ENCODE measurements at regions not wholly inside any gene's neighbourhood (a gene's known extent, or its start where the extent isn't known, plus 50 kb on each side); places are given as distances from the start of the nearest gene placed in this dataset.

- no peak for DNase-seq
Measured at GRCh38 chr19:27776020-27776419, 1436.9 kb downstream of the UQCRFS1 start.

DNA sequence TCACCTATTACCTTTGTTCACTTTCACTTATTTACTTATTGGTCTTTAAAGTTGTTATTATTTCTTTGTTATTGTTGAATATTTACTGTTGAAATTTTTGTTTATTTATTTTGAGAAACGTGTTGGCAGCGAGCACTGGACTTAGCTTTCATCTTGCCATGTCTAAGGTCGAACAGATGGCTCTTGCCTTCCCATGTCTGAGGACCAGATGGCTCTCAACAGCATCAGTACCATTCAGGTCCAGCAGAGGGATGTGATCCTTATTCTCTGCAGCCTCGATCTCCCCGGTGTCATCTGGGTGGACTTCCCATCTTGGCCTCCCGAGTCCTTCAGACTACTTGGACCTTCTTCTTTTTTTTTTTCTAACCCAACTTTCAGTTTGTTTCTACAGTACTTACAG lies 1437.6 kb downstream of the UQCRFS1 start:
- DNase-seq = no peak

DNA sequence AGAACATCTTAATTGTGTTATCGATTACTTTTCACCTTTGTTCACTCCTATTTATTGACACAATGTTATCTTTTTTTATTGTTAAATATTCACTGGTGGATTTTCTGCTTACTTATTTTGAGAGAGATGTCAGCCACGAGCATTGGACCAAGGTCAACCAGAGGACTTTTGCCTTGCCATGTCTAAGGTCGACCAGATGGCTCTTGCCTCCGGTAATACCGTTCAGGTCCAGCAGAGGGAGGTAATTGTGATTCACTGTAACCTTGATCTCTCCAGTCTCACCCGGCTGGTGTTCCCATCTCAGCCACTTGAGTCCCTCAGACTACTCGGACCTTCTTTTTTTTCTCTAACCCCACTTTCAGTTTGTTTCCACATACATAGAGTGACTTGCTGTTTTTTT lies 1438.1 kb downstream of the UQCRFS1 start:
- DNase-seq = no peak

GRCh38 chr19:27774337-27774736 lies 1438.6 kb downstream of the UQCRFS1 start:
- no peak for DNase-seq

DNA sequence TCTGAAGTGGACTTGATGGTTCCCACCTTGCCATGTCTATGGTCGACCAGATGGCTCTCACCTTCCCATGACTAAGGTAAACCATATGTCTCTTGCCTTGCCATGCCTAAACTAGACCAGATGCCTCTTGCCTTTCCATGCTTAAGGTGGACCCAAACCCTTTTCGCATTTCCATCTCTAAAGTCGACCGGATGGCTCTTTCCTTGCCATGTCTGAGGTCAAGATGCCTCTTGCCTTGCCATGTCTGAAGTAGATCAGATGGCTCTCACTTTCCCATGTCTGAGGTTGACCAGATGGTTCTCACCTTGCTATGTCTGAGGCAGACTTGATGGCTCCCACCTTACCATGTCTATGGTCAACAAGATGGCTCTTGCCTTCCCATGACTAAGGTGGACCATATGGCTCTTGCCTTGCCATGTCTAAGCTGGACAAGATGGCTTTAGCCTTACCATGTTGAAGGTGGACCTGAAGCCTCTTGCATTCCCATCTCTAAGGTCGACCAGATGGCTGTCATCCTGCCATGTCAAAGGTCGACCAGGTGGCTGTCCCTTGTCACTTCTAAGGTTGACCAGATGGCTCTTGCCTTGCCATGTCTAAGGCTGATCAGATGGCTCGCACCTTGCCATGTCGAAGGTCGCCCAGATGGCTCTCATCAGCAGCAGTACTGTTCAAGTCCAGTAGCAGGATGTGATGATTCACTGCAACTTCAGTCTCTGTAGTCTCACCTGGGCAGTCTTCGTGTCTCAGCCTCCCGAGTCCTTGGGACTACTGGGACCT lies 1439.4 kb downstream of the UQCRFS1 start:
- no peak for DNase-seq

GRCh38 chr19:27772059-27772458 lies 1440.9 kb downstream of the UQCRFS1 start:
- DNase-seq = no peak

GRCh38 chr19:27770095-27770494 lies 1442.9 kb downstream of the UQCRFS1 start:
- no peak for DNase-seq

GRCh38 chr19:27767234-27767633 lies 1445.7 kb downstream of the UQCRFS1 start:
- DNase-seq = no peak

GRCh38 chr19:27765912-27766725 lies 1446.8 kb downstream of the UQCRFS1 start:
- no peak for DNase-seq

DNA sequence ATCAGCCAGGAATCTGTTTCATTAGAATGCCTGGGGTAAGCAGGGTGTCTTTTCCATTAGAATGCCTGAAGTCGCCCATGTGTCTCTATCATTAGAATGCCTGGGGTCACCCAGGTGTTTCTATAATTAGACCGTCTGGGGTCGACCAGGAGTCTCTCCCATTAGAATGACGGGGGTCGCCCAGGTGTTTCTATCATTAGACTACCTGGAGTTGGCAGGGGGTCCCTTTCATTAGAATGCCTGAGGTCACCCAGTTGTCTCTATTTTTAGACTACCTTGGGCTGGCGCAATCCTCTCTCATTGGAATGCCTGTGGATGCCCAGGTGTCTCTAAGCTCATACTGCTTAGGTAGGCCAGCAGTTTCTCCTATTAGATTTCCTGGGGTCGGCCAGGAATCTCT lies 1447.6 kb downstream of the UQCRFS1 start:
- no peak for DNase-seq

- DNase-seq = no peak
Measured at GRCh38 chr19:27764186-27764804, 1448.7 kb downstream of the UQCRFS1 start.

- no peak for DNase-seq
Measured at GRCh38 chr19:27762933-27763332, 1450.0 kb downstream of the UQCRFS1 start.

- DNase-seq = no peak
Measured at GRCh38 chr19:27759896-27760295, 1453.1 kb downstream of the UQCRFS1 start.

DNA sequence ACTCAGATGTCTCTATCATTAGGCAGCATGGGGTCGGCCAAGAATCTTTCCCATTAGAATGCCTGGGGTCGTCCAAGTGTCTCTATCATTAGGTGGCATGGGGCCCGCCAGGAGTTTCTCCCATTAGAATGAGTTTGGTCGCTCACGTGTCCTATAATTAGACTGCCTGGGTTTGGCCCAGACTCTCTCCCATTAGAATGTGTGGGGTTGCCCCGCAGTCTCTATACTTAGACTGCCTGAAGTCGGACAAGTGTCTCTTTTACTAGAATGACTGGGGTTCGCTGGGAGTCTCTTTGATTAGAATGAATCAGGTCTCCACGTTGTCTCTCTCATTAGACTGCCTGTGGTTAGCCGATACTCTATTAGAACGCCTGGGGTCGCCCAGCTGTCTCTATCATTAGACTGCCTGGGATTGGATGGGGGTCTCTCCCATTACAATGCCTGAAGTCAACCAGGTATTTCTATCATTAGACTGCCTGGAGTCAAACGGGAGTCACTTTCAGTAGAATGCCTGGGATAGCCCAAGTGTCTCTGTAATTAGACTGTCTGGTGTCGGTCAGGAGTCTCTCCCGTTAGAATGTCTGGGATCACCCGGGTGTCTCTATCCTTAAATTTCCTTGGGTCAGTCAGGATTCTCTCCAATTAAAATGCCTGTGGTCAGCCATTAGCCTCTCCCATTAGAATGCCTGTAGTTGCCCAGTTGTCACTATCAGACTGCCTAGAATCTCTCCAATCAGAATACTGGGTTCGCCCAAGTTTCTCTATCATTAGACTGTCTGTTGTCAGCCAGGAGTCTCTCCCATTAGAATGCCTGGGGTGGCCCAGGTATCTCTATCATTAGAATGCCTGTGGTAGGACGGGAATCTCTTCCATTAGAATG lies 1454.1 kb downstream of the UQCRFS1 start:
- DNase-seq = no peak

GRCh38 chr19:27754700-27755099 lies 1458.3 kb downstream of the UQCRFS1 start:
- no peak for DNase-seq

DNA sequence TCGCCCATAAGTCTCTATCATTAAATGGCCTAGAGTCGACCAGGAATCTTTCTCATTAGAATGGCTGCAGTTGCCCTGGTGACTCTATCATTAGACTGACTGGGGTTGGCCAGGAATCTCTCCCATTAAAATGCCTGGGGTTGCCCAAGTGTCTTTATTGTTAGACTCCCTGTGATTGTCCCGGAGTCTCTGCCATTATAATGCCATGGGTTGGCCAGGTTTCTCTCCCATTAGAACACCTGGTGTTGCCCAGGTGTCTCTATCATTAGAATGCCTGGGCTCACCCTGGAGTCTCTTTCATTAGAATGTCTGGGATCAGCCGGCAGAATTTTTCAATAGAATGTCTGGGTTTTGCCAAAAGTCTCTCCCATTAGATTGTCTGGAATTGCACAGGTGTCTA lies 1459.3 kb downstream of the UQCRFS1 start:
- DNase-seq = no peak

DNA sequence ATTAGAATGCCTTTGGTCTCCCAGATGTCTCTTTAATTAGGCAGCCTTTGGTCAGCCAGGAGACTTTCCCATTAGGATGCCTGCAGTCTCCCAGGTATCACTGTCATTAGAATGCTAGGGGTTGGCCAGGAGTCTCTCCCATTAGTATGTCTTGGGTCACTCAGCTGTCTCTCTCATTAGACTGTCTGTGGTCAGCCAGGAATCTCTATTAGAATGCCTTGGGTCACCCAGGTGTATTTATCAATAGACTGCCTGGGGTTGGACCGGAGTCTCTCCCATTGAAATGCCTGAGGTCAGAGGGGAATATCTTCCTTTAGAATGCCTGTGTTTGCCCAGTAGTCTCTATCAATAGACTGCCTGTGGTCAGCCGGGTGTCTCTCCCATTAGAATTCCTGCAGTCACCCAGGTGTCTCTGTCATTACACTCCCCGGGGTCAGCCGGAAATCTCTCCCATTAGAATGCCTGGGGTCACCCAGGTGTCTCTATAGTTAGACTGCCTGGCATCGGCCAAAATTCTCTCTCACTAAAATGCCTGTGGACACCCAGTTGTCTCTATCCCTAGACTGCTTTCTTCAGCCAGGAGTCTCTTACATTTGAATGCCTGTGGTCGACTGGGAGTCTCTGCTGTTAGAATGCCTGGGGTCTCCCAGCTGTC lies 1460.3 kb downstream of the UQCRFS1 start:
- no peak for DNase-seq

- DNase-seq = no peak
Measured at GRCh38 chr19:27751044-27751391, 1461.9 kb downstream of the UQCRFS1 start.

- DNase-seq = no peak
Measured at GRCh38 chr19:27750391-27751043, 1462.4 kb downstream of the UQCRFS1 start.

DNA sequence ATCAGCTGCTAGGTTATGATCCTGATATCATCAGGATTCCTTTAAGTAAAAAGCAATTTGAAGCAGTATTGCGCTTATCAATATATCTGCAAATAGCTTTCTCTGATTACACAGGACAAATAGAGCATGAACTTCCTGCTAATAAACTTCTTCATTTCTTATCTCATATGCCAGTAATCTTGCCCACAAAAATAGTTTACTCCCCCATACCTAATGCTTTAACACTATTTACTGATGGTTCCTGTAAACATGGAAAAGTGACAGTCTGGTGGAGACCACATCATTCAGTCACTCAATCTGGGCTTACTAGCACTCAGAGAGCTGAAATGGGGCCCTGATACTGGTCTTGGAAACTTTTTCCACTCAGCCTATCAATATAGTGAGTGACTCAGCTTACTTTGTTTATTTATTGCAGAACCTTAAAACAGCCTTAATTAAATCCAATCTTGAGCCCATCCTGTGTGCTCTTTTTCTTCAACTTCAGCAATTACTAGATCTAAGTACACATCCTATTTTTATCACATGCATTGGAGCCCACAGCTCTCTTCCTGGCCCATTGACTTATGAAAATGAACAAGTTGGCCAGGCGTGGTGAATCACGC lies 1464.3 kb downstream of the UQCRFS1 start:
- DNase-seq = no peak

- no peak for DNase-seq
Measured at GRCh38 chr19:27746691-27747380, 1466.1 kb downstream of the UQCRFS1 start.
